ENCODE measurements at regions not wholly inside any gene's neighbourhood (a gene's known extent, or its start where the extent isn't known, plus 50 kb on each side); places are given as distances from the start of the nearest gene placed in this dataset.

GRCh38 chr12:21713133-21713532 is 55.5 kb upstream of the LDHB start (continued):
- no peak for TF ChIP-seq SFPQ (IDR thresholded peaks at IDR 0.05; ENCODE audit: low read depth, low read length)
- no peak for TF ChIP-seq E2F5 (CRISPR knock-in tag; IDR thresholded peaks at IDR 0.05)
- TF ChIP-seq ZNF551 (CRISPR knock-in tag; IDR thresholded peaks at IDR 0.05), result no peak
- no peak for TF ChIP-seq HDAC2 (IDR thresholded peaks at IDR 0.05)
- peak; percentile 76 for TF ChIP-seq MAFF (IDR thresholded peaks at IDR 0.05; ENCODE audit: low read length)
- peak; percentile 96 for TF ChIP-seq ZNF316 (IDR thresholded peaks at IDR 0.05)
- TF ChIP-seq NFXL1 (CRISPR knock-in tag; IDR thresholded peaks at IDR 0.05), result no peak

- no peak for ATAC-seq
- 17% methylated on average over 2 of the region's 2 CpGs for WGBS (ENCODE audit: insufficient coverage, low coverage, missing lambda C conversion rate)
- Histone ChIP-seq H3K9ac (ENCODE audit: insufficient read depth in 1 of 2, low read depth in 2 of 2, low read length in 2 of 2) (no peak overlapping the region), H4K20me1 (replicated peaks; ENCODE audit: control insufficient read depth, insufficient read depth, low read length) (no peaks in the 10 kb centered on the region), H3K79me2 (ENCODE audit: control insufficient read depth, insufficient read depth, low read length) (no peaks in the 10 kb centered on the region), H3K4me3 (no peak overlapping the region), H2AFZ (ENCODE audit: low read depth, low read length) (no peak overlapping the region), H3K27ac (ENCODE audit: extremely low read depth, low read depth, low read length) (no peak overlapping the region), H3K9me1 (ENCODE audit: control insufficient read depth, insufficient read depth, low read length) (no peaks in the 10 kb centered on the region), H3K9me3 (replicated peaks; ENCODE audit: control insufficient read depth, insufficient read depth, low read depth, low read length) (no peaks in the 10 kb centered on the region), H3K4me2 (ENCODE audit: insufficient read depth, low read length) (no peak overlapping the region), H3K36me3 (ENCODE audit: control insufficient read depth, insufficient read depth, low read length) (no peaks in the 10 kb centered on the region), H3K4me1 (replicated peaks in 1 of 2; ENCODE audit: control insufficient read depth in 2 of 2, insufficient read depth in 2 of 2, low read length in 2 of 2) (no peaks in the 10 kb centered on the region), H3K27me3 (ENCODE audit: control insufficient read depth in 2 of 2, insufficient read depth in 2 of 2, low read length in 2 of 2) (no peaks in the 10 kb centered on the region)
- intact Hi-C loops (cut with micrococcal nuclease), result no loop called here
- POLR2A ChIA-PET, result no interaction called here
- FAIRE-seq, result no peak
- BruUV-seq (replicated peaks), result no TSS peak
- no peak for DNase-seq (ENCODE audit: extremely low read depth in 1 of 4, low spot score in 3 of 4)
- in situ Hi-C loops (cut with MboI), result no loop called here
- CTCF ChIA-PET (ENCODE audit: low intra/inter-chr PET ratio), result no interaction called here
- TF ChIP-seq ZNF212 (CRISPR knock-in tag; IDR thresholded peaks at IDR 0.05) (no peak), CSDE1 (IDR thresholded peaks at IDR 0.05) (no peak), TSHZ1 (CRISPR knock-in tag; IDR thresholded peaks at IDR 0.05) (no peak), U2AF2 (optimal IDR thresholded peaks at IDR 0.05; ENCODE audit: low read depth, low read length) (no peak), SPI1 (IDR thresholded peaks at IDR 0.05; ENCODE audit: borderline replicate concordance, low read depth, low read length) (no peak), XRCC4 (IDR thresholded peaks at IDR 0.05; ENCODE audit: extremely low read depth, insufficient read depth, insufficient read length) (no peak), PTRF (tag; IDR thresholded peaks at IDR 0.05) (no peak), SNAPC5 (CRISPR knock-in tag; IDR thresholded peaks at IDR 0.05) (no peak), HDAC6 (IDR thresholded peaks at IDR 0.05; ENCODE audit: low read depth, low read length) (no peak)
Measured at GRCh38 chr12:21710958-21711775, 53.5 kb upstream of the LDHB start.

Measured in K562 (cell line).